CD4-positive, alpha-beta T cell treated with Interleukin-6 for 4 hours (primary cell): ENCODE measurements at regions not wholly inside any gene's neighbourhood (a gene's known extent, or its start where the extent isn't known, plus 50 kb on each side); places are given as distances from the start of the nearest gene placed in this dataset.
A peak's percentile ranks its signal among the peaks of the same experiment; 100 is the strongest.
"Not testable (repeated sequence)": the region's sequence is repeated elsewhere in the genome, so short reads cannot be mapped to it uniquely, and the experiment has no call there.

Source experiments
- DNase-seq: peaks from one replicate; pipeline ENCODE4 v3.0.0-alpha.2; 2020; ENCODE audit warnings: mixed read lengths

GRCh38 chr3:115204475-115204874, 57.4 kb upstream of the ZBTB20 start:
- no peak for DNase-seq

- no peak for DNase-seq
These were observed 61.1 kb upstream of the ZBTB20 start for GRCh38 chr3:115208066-115208750.

- no peak for DNase-seq
These were observed 64.9 kb upstream of the ZBTB20 start for GRCh38 chr3:115211810-115212492.

GRCh38 chr3:115212615-115213014, 65.5 kb upstream of the ZBTB20 start:
- DNase-seq, result no peak

- DNase-seq, result not testable (repeated sequence)
These were observed 66.0 kb upstream of the ZBTB20 start for GRCh38 chr3:115213052-115213451.

GRCh38 chr3:115217292-115217677, 70.2 kb upstream of the ZBTB20 start:
- no peak for DNase-seq

GRCh38 chr3:115217678-115218451, 70.8 kb upstream of the ZBTB20 start:
- peak; percentile 9 for DNase-seq

- no peak for DNase-seq
These were observed 71.8 kb upstream of the ZBTB20 start for GRCh38 chr3:115218859-115219258.

GRCh38 chr3:115224687-115225086, 77.6 kb upstream of the ZBTB20 start:
- DNase-seq, result no peak

GRCh38 chr3:115226844-115227445, 79.9 kb upstream of the ZBTB20 start:
- no peak for DNase-seq

- no peak for DNase-seq
These were observed 80.4 kb upstream of the ZBTB20 start for GRCh38 chr3:115227461-115227860.

- DNase-seq, result no peak
These were observed 81.2 kb upstream of the ZBTB20 start for GRCh38 chr3:115228266-115228665.

GRCh38 chr3:115232167-115232566, 85.1 kb upstream of the ZBTB20 start:
- no peak for DNase-seq

GRCh38 chr3:115233021-115233420, 85.9 kb upstream of the ZBTB20 start:
- no peak for DNase-seq

GRCh38 chr3:115236496-115236895, 89.4 kb upstream of the ZBTB20 start:
- no peak for DNase-seq

- no peak for DNase-seq
These were observed 92.6 kb upstream of the ZBTB20 start for GRCh38 chr3:115239717-115240116.

- no peak for DNase-seq
These were observed 97.3 kb upstream of the ZBTB20 start for GRCh38 chr3:115244350-115244749.

GRCh38 chr3:115245438-115245837, 98.3 kb upstream of the ZBTB20 start:
- DNase-seq, result no peak

- DNase-seq, result no peak
These were observed 98.8 kb upstream of the ZBTB20 start for GRCh38 chr3:115245899-115246298.

- no peak for DNase-seq
These were observed 99.5 kb upstream of the ZBTB20 start for GRCh38 chr3:115246461-115247020.

GRCh38 chr3:115248274-115248673, 101.2 kb upstream of the ZBTB20 start:
- DNase-seq, result no peak

GRCh38 chr3:115251509-115251908, 104.4 kb upstream of the ZBTB20 start:
- no peak for DNase-seq

GRCh38 chr3:115252679-115253078, 105.6 kb upstream of the ZBTB20 start:
- no peak for DNase-seq
